ENCODE measurements at regions not wholly inside any gene's neighbourhood (a gene's known extent, or its start where the extent isn't known, plus 50 kb on each side); places are given as distances from the start of the nearest gene placed in this dataset.

- Histone ChIP-seq H3K36me3 (ENCODE audit: low read depth, missing control alignments) (no peaks in the 10 kb centered on the region), H3K4me3 (no peak overlapping the region), H3K27me3 (no peaks in the 10 kb centered on the region), H3K4me1 (no peaks in the 10 kb centered on the region), H3K27ac (no peak overlapping the region), H3K9me3 (no peaks in the 10 kb centered on the region)
- intact Hi-C loops (cut with DNase I; ENCODE audit: low total_unique reads), result no loop called here
- 75 to 89% methylated on average over 1 of the region's 1 CpG for WGBS, 2 donors
- TF ChIP-seq POLR2A (IDR thresholded peaks at IDR 0.05) (no peak), CTCF (IDR thresholded peaks at IDR 0.05) (no peak)
- DNase-seq, result no peak
These were observed 312.8 kb upstream of the SMIM31 start for GRCh38 chr4:164441109-164441508.

- no peak for DNase-seq
- TF ChIP-seq CTCF (IDR thresholded peaks at IDR 0.05) (no peak), POLR2A (IDR thresholded peaks at IDR 0.05) (no peak)
- 67 to 69% methylated on average over 3 of the region's 3 CpGs for WGBS, 2 donors
These were observed 311.8 kb upstream of the SMIM31 start for GRCh38 chr4:164442180-164442579.

GRCh38 chr4:164446516-164446915 is 307.4 kb upstream of the SMIM31 start:
- H3K4me3 ChIP-seq, result no peak overlapping the region
- no peak for TF ChIP-seq CTCF (IDR thresholded peaks at IDR 0.05)
- TF ChIP-seq POLR2A (IDR thresholded peaks at IDR 0.05), result no peak
- DNase-seq, result no peak
- no peak overlapping the region for H3K27ac ChIP-seq
- no peaks in the 10 kb centered on the region for H3K4me1 ChIP-seq
- H3K27me3 ChIP-seq, result no peaks in the 10 kb centered on the region
- intact Hi-C loops (cut with DNase I; ENCODE audit: low total_unique reads), result no loop called here
- H3K36me3 ChIP-seq (ENCODE audit: low read depth, missing control alignments), result no peaks in the 10 kb centered on the region
- no peaks in the 10 kb centered on the region for H3K9me3 ChIP-seq

More at GRCh38 chr4:164442180-164442579, 311.8 kb upstream of the SMIM31 start:
- Histone ChIP-seq H3K27ac (no peak overlapping the region), H3K9me3 (no peaks in the 10 kb centered on the region), H3K4me3 (no peak overlapping the region), H3K4me1 (no peaks in the 10 kb centered on the region), H3K36me3 (ENCODE audit: low read depth, missing control alignments) (no peaks in the 10 kb centered on the region), H3K27me3 (no peaks in the 10 kb centered on the region)
- intact Hi-C loops (cut with DNase I; ENCODE audit: low total_unique reads), result no loop called here

GRCh38 chr4:164461901-164462300 is 292.0 kb upstream of the SMIM31 start:
- Histone ChIP-seq H3K36me3 (ENCODE audit: low read depth, missing control alignments) (no peaks in the 10 kb centered on the region), H3K4me1 (no peaks in the 10 kb centered on the region), H3K27ac (no peak overlapping the region), H3K9me3 (no peaks in the 10 kb centered on the region), H3K27me3 (no peaks in the 10 kb centered on the region), H3K4me3 (no peak overlapping the region)
- no peak for TF ChIP-seq POLR2A (IDR thresholded peaks at IDR 0.05)
- no peak for TF ChIP-seq CTCF (IDR thresholded peaks at IDR 0.05)
- WGBS, 2 donors, result 56 to 63% methylated on average over 2 of the region's 2 CpGs
- intact Hi-C loops (cut with DNase I; ENCODE audit: low total_unique reads), result no loop called here
- no peak for DNase-seq

- Histone ChIP-seq H3K9me3 (no peaks in the 10 kb centered on the region), H3K27ac (no peak overlapping the region), H3K4me3 (no peak overlapping the region), H3K27me3 (no peaks in the 10 kb centered on the region), H3K36me3 (ENCODE audit: low read depth, missing control alignments) (no peaks in the 10 kb centered on the region), H3K4me1 (no peaks in the 10 kb centered on the region)
- intact Hi-C loops (cut with DNase I; ENCODE audit: low total_unique reads), result no loop called here
- TF ChIP-seq POLR2A (IDR thresholded peaks at IDR 0.05) (no peak), CTCF (IDR thresholded peaks at IDR 0.05) (no peak)
- DNase-seq, result no peak
These were observed 291.5 kb upstream of the SMIM31 start for GRCh38 chr4:164462471-164462870.
